ENCODE measurements at regions not wholly inside any gene's neighbourhood (a gene's known extent, or its start where the extent isn't known, plus 50 kb on each side); places are given as distances from the start of the nearest gene placed in this dataset.

GRCh38 chr3:69538281-69538680, 152.4 kb upstream of the FRMD4B start:
- Histone ChIP-seq H3K27me3 (ENCODE audit: control insufficient read depth, insufficient read depth, low read length) (no peaks in the 10 kb centered on the region), H3K27ac (ENCODE audit: low read depth, low read length) (no peak overlapping the region), H3K4me3 (ENCODE audit: low read length) (no peak overlapping the region), H3K36me3 (ENCODE audit: control insufficient read depth, insufficient read depth, low read length) (no peaks in the 10 kb centered on the region), H3K9ac (ENCODE audit: low read length) (no peak overlapping the region), H3K4me1 (ENCODE audit: control insufficient read depth, insufficient read depth, low read length) (no peaks in the 10 kb centered on the region)

- no peak overlapping the region for H3K27ac ChIP-seq (ENCODE audit: low read depth, low read length)
Observed at GRCh38 chr3:69536306-69537020, 150.6 kb upstream of the FRMD4B start.

GRCh38 chr3:69535613-69536012, 149.7 kb upstream of the FRMD4B start:
- no peak overlapping the region for H3K9ac ChIP-seq (ENCODE audit: low read length)
- no peak overlapping the region for H3K27ac ChIP-seq (ENCODE audit: low read depth, low read length)
- H3K4me3 ChIP-seq (ENCODE audit: low read length) = no peak overlapping the region
- H3K4me1 ChIP-seq (ENCODE audit: control insufficient read depth, insufficient read depth, low read length) = no peaks in the 10 kb centered on the region
- H3K36me3 ChIP-seq (ENCODE audit: control insufficient read depth, insufficient read depth, low read length) = no peaks in the 10 kb centered on the region
- H3K27me3 ChIP-seq (ENCODE audit: control insufficient read depth, insufficient read depth, low read length) = no peaks in the 10 kb centered on the region

More at GRCh38 chr3:69536306-69537020, 150.6 kb upstream of the FRMD4B start:
- Histone ChIP-seq H3K36me3 (ENCODE audit: control insufficient read depth, insufficient read depth, low read length) (no peaks in the 10 kb centered on the region), H3K9ac (ENCODE audit: low read length) (no peak overlapping the region), H3K4me1 (ENCODE audit: control insufficient read depth, insufficient read depth, low read length) (no peaks in the 10 kb centered on the region), H3K27me3 (ENCODE audit: control insufficient read depth, insufficient read depth, low read length) (no peaks in the 10 kb centered on the region), H3K4me3 (ENCODE audit: low read length) (no peak overlapping the region)

GRCh38 chr3:69532547-69533224, 146.8 kb upstream of the FRMD4B start:
- Histone ChIP-seq H3K4me3 (ENCODE audit: low read length) (no peak overlapping the region), H3K4me1 (ENCODE audit: control insufficient read depth, insufficient read depth, low read length) (no peaks in the 10 kb centered on the region), H3K9ac (ENCODE audit: low read length) (no peak overlapping the region), H3K27me3 (ENCODE audit: control insufficient read depth, insufficient read depth, low read length) (no peaks in the 10 kb centered on the region), H3K36me3 (ENCODE audit: control insufficient read depth, insufficient read depth, low read length) (no peaks in the 10 kb centered on the region), H3K27ac (ENCODE audit: low read depth, low read length) (no peak overlapping the region)

- Histone ChIP-seq H3K27ac (ENCODE audit: low read depth, low read length) (no peak overlapping the region), H3K27me3 (ENCODE audit: control insufficient read depth, insufficient read depth, low read length) (no peaks in the 10 kb centered on the region), H3K9ac (ENCODE audit: low read length) (no peak overlapping the region), H3K4me1 (ENCODE audit: control insufficient read depth, insufficient read depth, low read length) (no peaks in the 10 kb centered on the region), H3K36me3 (ENCODE audit: control insufficient read depth, insufficient read depth, low read length) (no peaks in the 10 kb centered on the region), H3K4me3 (ENCODE audit: low read length) (no peak overlapping the region)
Observed at GRCh38 chr3:69531576-69532546, 146.0 kb upstream of the FRMD4B start.

GRCh38 chr3:69530554-69530953, 144.7 kb upstream of the FRMD4B start:
- H3K9ac ChIP-seq (ENCODE audit: low read length) = no peak overlapping the region
- no peaks in the 10 kb centered on the region for H3K36me3 ChIP-seq (ENCODE audit: control insufficient read depth, insufficient read depth, low read length)
- no peaks in the 10 kb centered on the region for H3K4me1 ChIP-seq (ENCODE audit: control insufficient read depth, insufficient read depth, low read length)
- H3K27ac ChIP-seq (ENCODE audit: low read depth, low read length) = no peak overlapping the region
- H3K27me3 ChIP-seq (ENCODE audit: control insufficient read depth, insufficient read depth, low read length) = no peaks in the 10 kb centered on the region
- no peak overlapping the region for H3K4me3 ChIP-seq (ENCODE audit: low read length)

GRCh38 chr3:69527498-69527897, 141.6 kb upstream of the FRMD4B start:
- Histone ChIP-seq H3K4me3 (ENCODE audit: low read length) (no peak overlapping the region), H3K27ac (ENCODE audit: low read depth, low read length) (no peak overlapping the region), H3K4me1 (ENCODE audit: control insufficient read depth, insufficient read depth, low read length) (no peaks in the 10 kb centered on the region), H3K9ac (ENCODE audit: low read length) (no peak overlapping the region), H3K27me3 (ENCODE audit: control insufficient read depth, insufficient read depth, low read length) (no peaks in the 10 kb centered on the region), H3K36me3 (ENCODE audit: control insufficient read depth, insufficient read depth, low read length) (no peaks in the 10 kb centered on the region)

- no peaks in the 10 kb centered on the region for H3K4me1 ChIP-seq (ENCODE audit: control insufficient read depth, insufficient read depth, low read length)
- H3K27ac ChIP-seq (ENCODE audit: low read depth, low read length) = no peak overlapping the region
- H3K4me3 ChIP-seq (ENCODE audit: low read length) = no peak overlapping the region
- H3K27me3 ChIP-seq (ENCODE audit: control insufficient read depth, insufficient read depth, low read length) = no peaks in the 10 kb centered on the region
- no peak overlapping the region for H3K9ac ChIP-seq (ENCODE audit: low read length)
- no peaks in the 10 kb centered on the region for H3K36me3 ChIP-seq (ENCODE audit: control insufficient read depth, insufficient read depth, low read length)
Observed at GRCh38 chr3:69524816-69525215, 138.9 kb upstream of the FRMD4B start.

GRCh38 chr3:69521286-69521685, 135.4 kb upstream of the FRMD4B start:
- Histone ChIP-seq H3K27ac (ENCODE audit: low read depth, low read length) (no peak overlapping the region), H3K4me3 (ENCODE audit: low read length) (no peak overlapping the region), H3K27me3 (ENCODE audit: control insufficient read depth, insufficient read depth, low read length) (no peaks in the 10 kb centered on the region), H3K36me3 (ENCODE audit: control insufficient read depth, insufficient read depth, low read length) (no peaks in the 10 kb centered on the region), H3K9ac (ENCODE audit: low read length) (no peak overlapping the region), H3K4me1 (ENCODE audit: control insufficient read depth, insufficient read depth, low read length) (no peaks in the 10 kb centered on the region)

- Histone ChIP-seq H3K4me1 (ENCODE audit: control insufficient read depth, insufficient read depth, low read length) (no peaks in the 10 kb centered on the region), H3K27me3 (ENCODE audit: control insufficient read depth, insufficient read depth, low read length) (no peaks in the 10 kb centered on the region), H3K27ac (ENCODE audit: low read depth, low read length) (no peak overlapping the region), H3K36me3 (ENCODE audit: control insufficient read depth, insufficient read depth, low read length) (no peaks in the 10 kb centered on the region), H3K9ac (ENCODE audit: low read length) (no peak overlapping the region), H3K4me3 (ENCODE audit: low read length) (no peak overlapping the region)
Observed at GRCh38 chr3:69511361-69511760, 125.5 kb upstream of the FRMD4B start.

GRCh38 chr3:69510481-69511030, 124.7 kb upstream of the FRMD4B start:
- Histone ChIP-seq H3K4me3 (ENCODE audit: low read length) (no peak overlapping the region), H3K4me1 (ENCODE audit: control insufficient read depth, insufficient read depth, low read length) (no peaks in the 10 kb centered on the region), H3K27ac (ENCODE audit: low read depth, low read length) (no peak overlapping the region), H3K36me3 (ENCODE audit: control insufficient read depth, insufficient read depth, low read length) (no peaks in the 10 kb centered on the region), H3K27me3 (ENCODE audit: control insufficient read depth, insufficient read depth, low read length) (no peaks in the 10 kb centered on the region), H3K9ac (ENCODE audit: low read length) (no peak overlapping the region)

GRCh38 chr3:69509288-69509687, 123.4 kb upstream of the FRMD4B start:
- no peaks in the 10 kb centered on the region for H3K4me1 ChIP-seq (ENCODE audit: control insufficient read depth, insufficient read depth, low read length)
- H3K27me3 ChIP-seq (ENCODE audit: control insufficient read depth, insufficient read depth, low read length) = no peaks in the 10 kb centered on the region
- H3K36me3 ChIP-seq (ENCODE audit: control insufficient read depth, insufficient read depth, low read length) = no peaks in the 10 kb centered on the region
- H3K9ac ChIP-seq (ENCODE audit: low read length) = no peak overlapping the region
- no peak overlapping the region for H3K4me3 ChIP-seq (ENCODE audit: low read length)
- no peak overlapping the region for H3K27ac ChIP-seq (ENCODE audit: low read depth, low read length)

Measured in rectal smooth muscle tissue (tissue), 1 donor.